ENCODE measurements at regions not wholly inside any gene's neighbourhood (a gene's known extent, or its start where the extent isn't known, plus 50 kb on each side); places are given as distances from the start of the nearest gene placed in this dataset.

- no peak for ATAC-seq (ENCODE audit: low read depth)
- H3K27ac Mint-ChIP-seq, result no peak overlapping the region
- no peaks in the 10 kb centered on the region for H3K9me3 Mint-ChIP-seq
- no peak overlapping the region for H3K4me3 Mint-ChIP-seq
- H3K4me1 Mint-ChIP-seq, result no peaks in the 10 kb centered on the region
- H3K27me3 Mint-ChIP-seq, result no peaks in the 10 kb centered on the region
- no peak for DNase-seq (ENCODE audit: low spot score in 2 of 2)
- peaks cover 5% of the 10 kb centered on the region for H3K36me3 Mint-ChIP-seq
Observed at GRCh38 chr16:72399811-72400210, 227.9 kb upstream of the PMFBP1 start.

GRCh38 chr16:72397876-72398275, 225.9 kb upstream of the PMFBP1 start:
- H3K27me3 Mint-ChIP-seq, result no peaks in the 10 kb centered on the region
- no peaks in the 10 kb centered on the region for H3K4me1 Mint-ChIP-seq
- H3K4me3 Mint-ChIP-seq, result no peak overlapping the region
- no peak overlapping the region for H3K27ac Mint-ChIP-seq
- H3K36me3 Mint-ChIP-seq, result peaks cover 10% of the 10 kb centered on the region
- ATAC-seq (ENCODE audit: low read depth) (no peak), DNase-seq (ENCODE audit: low spot score in 2 of 2) (no peak)
- H3K9me3 Mint-ChIP-seq, result peaks cover 5% of the 10 kb centered on the region

GRCh38 chr16:72394526-72394925, 222.6 kb upstream of the PMFBP1 start:
- no peaks in the 10 kb centered on the region for H3K4me1 Mint-ChIP-seq
- no peak for DNase-seq (ENCODE audit: low spot score in 2 of 2)

GRCh38 chr16:72389791-72390190, 217.8 kb upstream of the PMFBP1 start:
- Mint-ChIP-seq H3K4me3 (no peak overlapping the region), H3K4me1 (no peaks in the 10 kb centered on the region), H3K9me3 (peaks cover 17% of the 10 kb centered on the region), H3K27me3 (no peaks in the 10 kb centered on the region), H3K27ac (no peak overlapping the region), H3K36me3 (peaks cover 23% of the 10 kb centered on the region)
- ATAC-seq (ENCODE audit: low read depth), result no peak
- DNase-seq (ENCODE audit: low spot score in 2 of 2), result no peak

More at GRCh38 chr16:72394526-72394925, 222.6 kb upstream of the PMFBP1 start:
- H3K27me3 Mint-ChIP-seq, result no peaks in the 10 kb centered on the region
- H3K27ac Mint-ChIP-seq, result no peak overlapping the region
- no peak overlapping the region for H3K4me3 Mint-ChIP-seq
- peaks cover 15% of the 10 kb centered on the region for H3K36me3 Mint-ChIP-seq
- ATAC-seq (ENCODE audit: low read depth), result no peak
- H3K9me3 Mint-ChIP-seq, result peaks cover 5% of the 10 kb centered on the region

- Mint-ChIP-seq H3K27ac (no peak overlapping the region), H3K4me3 (no peak overlapping the region), H3K9me3 (peaks cover 12% of the 10 kb centered on the region), H3K36me3 (peaks cover 21% of the 10 kb centered on the region), H3K27me3 (no peaks in the 10 kb centered on the region), H3K4me1 (no peaks in the 10 kb centered on the region)
- ATAC-seq (ENCODE audit: low read depth), result no peak
- DNase-seq (ENCODE audit: low spot score in 2 of 2), result no peak
Observed at GRCh38 chr16:72388007-72388406, 216.1 kb upstream of the PMFBP1 start.

- Mint-ChIP-seq H3K4me1 (no peaks in the 10 kb centered on the region), H3K9me3 (peaks cover 18% of the 10 kb centered on the region), H3K4me3 (no peak overlapping the region), H3K27ac (no peak overlapping the region), H3K36me3 (peaks cover 20% of the 10 kb centered on the region), H3K27me3 (no peaks in the 10 kb centered on the region)
- DNase-seq (ENCODE audit: low spot score in 2 of 2), result no peak
- ATAC-seq (ENCODE audit: low read depth), result no peak
Observed at GRCh38 chr16:72384651-72385050, 212.7 kb upstream of the PMFBP1 start.

GRCh38 chr16:72380283-72380682, 208.3 kb upstream of the PMFBP1 start:
- H3K36me3 Mint-ChIP-seq, result peaks cover 7% of the 10 kb centered on the region
- ATAC-seq (ENCODE audit: low read depth) (no peak), DNase-seq (ENCODE audit: low spot score in 2 of 2) (no peak)
- no peak overlapping the region for H3K27ac Mint-ChIP-seq
- peaks cover 6% of the 10 kb centered on the region for H3K9me3 Mint-ChIP-seq
- H3K4me3 Mint-ChIP-seq, result no peak overlapping the region
- H3K4me1 Mint-ChIP-seq, result no peaks in the 10 kb centered on the region
- no peaks in the 10 kb centered on the region for H3K27me3 Mint-ChIP-seq

- no peak overlapping the region for H3K27ac Mint-ChIP-seq
- DNase-seq (ENCODE audit: low spot score in 2 of 2) (no peak), ATAC-seq (ENCODE audit: low read depth) (no peak)
- no peak overlapping the region for H3K4me3 Mint-ChIP-seq
- H3K27me3 Mint-ChIP-seq, result no peaks in the 10 kb centered on the region
- no peaks in the 10 kb centered on the region for H3K4me1 Mint-ChIP-seq
- H3K36me3 Mint-ChIP-seq, result peaks cover 4% of the 10 kb centered on the region
- peaks cover 2% of the 10 kb centered on the region for H3K9me3 Mint-ChIP-seq
Observed at GRCh38 chr16:72373201-72373600, 201.2 kb upstream of the PMFBP1 start.

GRCh38 chr16:72372087-72373045, 200.4 kb upstream of the PMFBP1 start:
- no peak overlapping the region for H3K27ac Mint-ChIP-seq
- ATAC-seq (ENCODE audit: low read depth), result no peak
- H3K27me3 Mint-ChIP-seq, result no peaks in the 10 kb centered on the region

GRCh38 chr16:72371307-72372086, 199.5 kb upstream of the PMFBP1 start:
- Mint-ChIP-seq H3K27ac (no peak overlapping the region), H3K4me3 (no peak overlapping the region), H3K36me3 (peaks cover 6% of the 10 kb centered on the region), H3K4me1 (no peaks in the 10 kb centered on the region), H3K9me3 (peaks cover 3% of the 10 kb centered on the region), H3K27me3 (no peaks in the 10 kb centered on the region)
- no peak for ATAC-seq (ENCODE audit: low read depth)
- DNase-seq (ENCODE audit: low spot score in 2 of 2), result no peak

More at GRCh38 chr16:72372087-72373045, 200.4 kb upstream of the PMFBP1 start:
- Mint-ChIP-seq H3K9me3 (peaks cover 3% of the 10 kb centered on the region), H3K36me3 (peaks cover 6% of the 10 kb centered on the region), H3K4me3 (no peak overlapping the region), H3K4me1 (no peaks in the 10 kb centered on the region)
- DNase-seq (ENCODE audit: low spot score in 2 of 2), result no peak

GRCh38 chr16:72369274-72369673, 197.3 kb upstream of the PMFBP1 start:
- Mint-ChIP-seq H3K4me1 (no peaks in the 10 kb centered on the region), H3K4me3 (no peak overlapping the region), H3K27ac (no peak overlapping the region), H3K36me3 (peaks cover 8% of the 10 kb centered on the region), H3K9me3 (peaks cover 3% of the 10 kb centered on the region), H3K27me3 (no peaks in the 10 kb centered on the region)
- ATAC-seq (ENCODE audit: low read depth) (no peak), DNase-seq (ENCODE audit: low spot score in 2 of 2) (no peak)

- no peaks in the 10 kb centered on the region for H3K4me1 Mint-ChIP-seq
- peaks cover 3% of the 10 kb centered on the region for H3K9me3 Mint-ChIP-seq
- H3K27me3 Mint-ChIP-seq, result no peaks in the 10 kb centered on the region
- ATAC-seq (ENCODE audit: low read depth), result no peak
- DNase-seq (ENCODE audit: low spot score in 2 of 2), result no peak
- H3K4me3 Mint-ChIP-seq, result no peak overlapping the region
- H3K27ac Mint-ChIP-seq, result no peak overlapping the region
- peaks cover 8% of the 10 kb centered on the region for H3K36me3 Mint-ChIP-seq
Observed at GRCh38 chr16:72367851-72368250, 195.9 kb upstream of the PMFBP1 start.

GRCh38 chr16:72362973-72363372, 191.0 kb upstream of the PMFBP1 start:
- H3K4me1 Mint-ChIP-seq, result no peaks in the 10 kb centered on the region
- H3K9me3 Mint-ChIP-seq, result peaks cover 2% of the 10 kb centered on the region
- H3K27me3 Mint-ChIP-seq, result no peaks in the 10 kb centered on the region
- DNase-seq (ENCODE audit: low spot score in 2 of 2), result no peak
- peaks cover 4% of the 10 kb centered on the region for H3K36me3 Mint-ChIP-seq
- no peak for ATAC-seq (ENCODE audit: low read depth)
- H3K4me3 Mint-ChIP-seq, result no peak overlapping the region
- H3K27ac Mint-ChIP-seq, result no peak overlapping the region

GRCh38 chr16:72362476-72362875, 190.5 kb upstream of the PMFBP1 start:
- no peak overlapping the region for H3K27ac Mint-ChIP-seq
- no peak overlapping the region for H3K4me3 Mint-ChIP-seq
- ATAC-seq (ENCODE audit: low read depth), result no peak
- H3K36me3 Mint-ChIP-seq, result peaks cover 2% of the 10 kb centered on the region
- no peaks in the 10 kb centered on the region for H3K4me1 Mint-ChIP-seq
- H3K27me3 Mint-ChIP-seq, result no peaks in the 10 kb centered on the region
- no peak for DNase-seq (ENCODE audit: low spot score in 2 of 2)
- H3K9me3 Mint-ChIP-seq, result peaks cover under 1% of the 10 kb centered on the region

Measured in memory B cell (primary cell).